Memory B cell (primary cell): ENCODE measurements at regions not wholly inside any gene's neighbourhood (a gene's known extent, or its start where the extent isn't known, plus 50 kb on each side); places are given as distances from the start of the nearest gene placed in this dataset.

ENCODE experiments used
- ATAC-seq: fragments of 150-1000 bp; cut with Tn5 transposase; 2 replicates; pipeline ENCODE4 v1.10.0; 2021; ENCODE audit warnings: low read depth, mild to moderate bottlenecking, moderate library complexity
- DNase-seq, 2 donors: peaks; one replicate each; pipeline ENCODE4 v3.0.0; 2022; ENCODE audit warnings: low spot score in 2 of 2
- H3K27ac Mint-ChIP-seq: one replicate; pipeline ENCODE4 v1.8.0; 2022; ENCODE audit warnings: mild to moderate bottlenecking, moderate library complexity, mixed read lengths
- H3K27me3 Mint-ChIP-seq: one replicate; pipeline ENCODE4 v1.8.0; 2022; ENCODE audit warnings: mixed read lengths
- H3K36me3 Mint-ChIP-seq: one replicate; pipeline ENCODE4 v1.8.0; 2022; ENCODE audit warnings: mild to moderate bottlenecking, mixed read lengths
- H3K4me1 Mint-ChIP-seq: one replicate; pipeline ENCODE4 v1.8.0; 2022; ENCODE audit warnings: mixed read lengths
- H3K4me3 Mint-ChIP-seq: one replicate; pipeline ENCODE4 v1.8.0; 2022; ENCODE audit warnings: mild to moderate bottlenecking, moderate library complexity, mixed read lengths
- H3K9me3 Mint-ChIP-seq: one replicate; pipeline ENCODE4 v1.8.0; 2022; ENCODE audit warnings: mixed read lengths

DNA sequence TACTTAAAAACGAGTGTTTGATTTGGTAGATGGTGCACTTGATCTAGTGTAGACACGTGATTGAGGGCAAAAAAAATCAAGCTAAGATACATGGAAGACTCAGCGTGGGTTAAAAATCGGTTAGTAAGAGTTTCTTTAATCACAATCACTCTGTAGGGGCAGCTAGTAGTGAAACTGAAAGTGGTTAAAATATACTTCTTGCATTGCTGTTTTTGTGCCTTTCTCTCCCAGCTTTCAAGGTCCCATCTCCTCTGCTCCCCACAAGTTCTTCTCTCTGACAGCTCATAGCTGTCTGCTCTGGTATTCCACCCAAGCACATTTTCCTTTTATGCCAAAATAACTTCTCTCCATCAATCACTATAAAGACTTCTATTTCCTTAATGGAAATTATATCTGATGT lies 1089.7 kb downstream of the EFNB2 start:
- no peak for DNase-seq
- no peaks in the 10 kb centered on the region for H3K27me3 Mint-ChIP-seq
- no peak overlapping the region for H3K4me3 Mint-ChIP-seq
- no peak for ATAC-seq
- H3K4me1 Mint-ChIP-seq = no peaks in the 10 kb centered on the region
- H3K27ac Mint-ChIP-seq = no peak overlapping the region
- H3K9me3 Mint-ChIP-seq = peaks cover 1% of the 10 kb centered on the region
- H3K36me3 Mint-ChIP-seq = no peaks in the 10 kb centered on the region

DNA sequence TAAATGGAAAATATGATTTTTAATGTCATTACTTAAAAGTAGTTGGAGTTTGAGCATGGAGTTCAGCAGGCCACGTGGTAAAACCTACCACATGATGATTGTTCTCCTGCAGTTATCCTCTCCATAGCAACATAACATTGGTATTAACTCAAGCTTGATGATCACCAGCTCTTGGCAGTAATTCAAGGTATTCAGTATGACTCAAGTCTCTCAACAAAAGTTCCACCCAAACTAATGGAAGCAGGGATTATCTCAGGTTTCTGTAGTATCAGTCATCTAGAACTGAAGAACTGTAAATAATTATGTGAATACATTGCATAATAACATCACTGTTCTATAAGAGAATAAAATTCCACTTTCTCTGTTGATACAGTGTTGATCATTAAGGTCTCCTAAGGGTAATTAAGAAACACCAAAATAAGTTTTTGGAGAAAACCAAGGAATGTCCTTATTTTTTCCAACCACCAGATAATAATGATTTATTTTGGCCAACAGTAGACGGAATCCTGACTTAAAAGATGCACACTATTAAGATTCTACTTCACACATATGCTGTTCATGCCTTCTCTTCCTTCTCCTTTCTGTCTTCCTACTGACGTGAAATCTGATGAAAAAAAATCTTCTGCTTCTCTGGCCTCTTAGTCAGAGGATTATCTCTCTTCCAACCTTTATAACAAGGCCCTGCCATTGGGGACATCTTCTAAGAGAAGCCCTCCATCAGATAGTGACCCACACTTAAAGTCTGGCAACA lies 1092.3 kb downstream of the EFNB2 start:
- Mint-ChIP-seq H3K36me3 (no peaks in the 10 kb centered on the region), H3K27ac (no peak overlapping the region), H3K9me3 (peaks cover 1% of the 10 kb centered on the region), H3K4me3 (no peak overlapping the region), H3K27me3 (no peaks in the 10 kb centered on the region), H3K4me1 (no peaks in the 10 kb centered on the region)
- no peak for ATAC-seq
- DNase-seq = no peak

DNA sequence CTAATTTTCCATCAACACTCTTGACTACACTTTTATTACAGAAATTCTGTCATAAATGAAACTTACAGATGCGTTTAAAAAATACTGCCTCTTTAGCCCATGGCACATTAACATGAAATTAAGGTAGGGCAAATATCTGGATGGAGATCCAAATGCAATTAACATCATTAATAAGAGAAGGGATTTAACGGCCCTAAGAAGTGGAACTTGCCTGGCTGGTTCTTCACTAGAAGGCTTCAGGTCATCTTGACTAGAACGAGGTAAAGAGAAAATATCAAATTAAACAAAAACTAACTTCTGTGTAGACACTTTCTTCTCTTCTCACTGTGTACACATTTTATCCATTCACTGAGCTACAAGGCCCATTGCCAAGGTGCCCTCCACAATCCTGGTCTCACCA lies 1093.4 kb downstream of the EFNB2 start:
- peaks cover 1% of the 10 kb centered on the region for H3K9me3 Mint-ChIP-seq
- H3K4me1 Mint-ChIP-seq = no peaks in the 10 kb centered on the region
- DNase-seq (no peak), ATAC-seq (no peak)
- H3K36me3 Mint-ChIP-seq = no peaks in the 10 kb centered on the region
- H3K4me3 Mint-ChIP-seq = no peak overlapping the region
- no peak overlapping the region for H3K27ac Mint-ChIP-seq
- no peaks in the 10 kb centered on the region for H3K27me3 Mint-ChIP-seq

DNA sequence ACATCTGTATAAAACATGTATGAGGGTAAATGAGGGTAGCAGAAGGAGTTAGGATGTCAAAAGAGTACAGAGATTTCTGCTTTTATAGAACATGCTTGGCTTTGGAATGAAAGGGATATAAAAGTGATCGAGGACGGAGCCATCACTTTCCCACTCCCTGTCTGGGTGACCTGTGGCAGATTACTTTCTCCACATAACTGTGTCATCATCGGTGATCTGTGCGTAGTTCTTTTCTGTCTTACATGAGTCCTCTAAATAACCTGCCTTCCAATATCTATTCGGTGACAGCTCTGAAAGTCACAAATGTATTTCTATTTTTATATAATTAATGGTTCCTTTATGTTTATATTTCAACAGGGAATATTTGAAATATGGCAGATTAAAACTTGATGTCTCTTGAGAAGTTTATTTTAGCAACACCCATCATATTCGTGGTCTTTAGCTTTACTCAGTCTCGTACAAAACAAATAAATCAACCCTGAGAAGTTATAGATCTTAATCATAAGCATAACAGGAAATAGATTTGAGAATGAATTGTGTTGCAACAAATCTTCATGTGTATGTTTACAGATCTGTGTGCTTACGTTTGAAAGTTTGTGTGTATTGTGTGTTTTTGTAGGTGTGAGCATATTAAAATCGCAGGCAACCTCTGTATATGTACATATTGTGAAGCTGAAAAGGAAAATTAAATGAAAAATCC lies 1094.3 kb downstream of the EFNB2 start:
- Mint-ChIP-seq H3K4me3 (no peak overlapping the region), H3K27ac (no peak overlapping the region), H3K27me3 (no peaks in the 10 kb centered on the region), H3K4me1 (no peaks in the 10 kb centered on the region), H3K36me3 (no peaks in the 10 kb centered on the region), H3K9me3 (peaks cover 1% of the 10 kb centered on the region)
- DNase-seq = no peak
- no peak for ATAC-seq

DNA sequence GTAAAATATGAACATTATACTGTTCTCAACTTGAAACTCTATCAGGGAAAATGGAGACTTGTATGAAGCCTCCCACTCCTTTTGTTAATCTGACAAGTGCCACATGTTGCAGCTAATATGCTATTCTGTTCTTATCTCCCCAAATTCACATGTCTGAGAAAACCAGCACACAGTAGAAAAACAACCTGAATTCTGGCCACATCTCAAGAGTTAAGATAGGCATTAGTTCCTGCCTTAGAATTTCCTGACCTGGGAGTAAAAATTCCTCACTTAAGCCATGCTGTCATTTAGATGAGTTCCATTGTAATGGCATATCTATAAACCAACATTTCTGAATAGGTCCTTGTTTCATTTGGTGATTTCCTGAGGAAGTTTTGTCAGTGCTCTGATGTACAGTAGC lies 1098.5 kb downstream of the EFNB2 start:
- ATAC-seq (no peak), DNase-seq (no peak)
- H3K4me1 Mint-ChIP-seq = no peaks in the 10 kb centered on the region
- no peak overlapping the region for H3K27ac Mint-ChIP-seq
- peaks cover 5% of the 10 kb centered on the region for H3K9me3 Mint-ChIP-seq
- no peak overlapping the region for H3K4me3 Mint-ChIP-seq
- no peaks in the 10 kb centered on the region for H3K36me3 Mint-ChIP-seq
- no peaks in the 10 kb centered on the region for H3K27me3 Mint-ChIP-seq

DNA sequence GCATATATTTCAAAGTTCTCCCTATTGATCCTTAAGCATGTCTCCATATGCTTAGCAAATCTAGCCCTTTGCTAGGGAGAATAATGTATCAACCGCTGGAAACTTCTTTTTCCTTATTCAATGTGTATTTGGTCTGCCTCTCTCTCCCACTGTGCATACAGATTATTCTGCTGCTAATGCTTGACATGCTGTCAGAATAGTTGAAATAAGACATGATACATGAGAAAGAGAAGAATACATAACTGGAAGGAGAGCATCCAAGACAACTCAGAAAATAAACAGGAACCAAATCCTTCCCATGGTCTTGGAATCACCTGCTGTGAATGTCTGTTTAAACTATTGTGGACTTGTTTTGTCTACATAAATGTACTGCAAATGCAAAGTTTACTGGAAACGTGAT lies 1103.0 kb downstream of the EFNB2 start:
- no peaks in the 10 kb centered on the region for H3K36me3 Mint-ChIP-seq
- no peaks in the 10 kb centered on the region for H3K27me3 Mint-ChIP-seq
- no peak for DNase-seq
- no peaks in the 10 kb centered on the region for H3K4me1 Mint-ChIP-seq
- H3K4me3 Mint-ChIP-seq = no peak overlapping the region
- H3K9me3 Mint-ChIP-seq = peaks cover 5% of the 10 kb centered on the region
- ATAC-seq = no peak
- H3K27ac Mint-ChIP-seq = no peak overlapping the region

DNA sequence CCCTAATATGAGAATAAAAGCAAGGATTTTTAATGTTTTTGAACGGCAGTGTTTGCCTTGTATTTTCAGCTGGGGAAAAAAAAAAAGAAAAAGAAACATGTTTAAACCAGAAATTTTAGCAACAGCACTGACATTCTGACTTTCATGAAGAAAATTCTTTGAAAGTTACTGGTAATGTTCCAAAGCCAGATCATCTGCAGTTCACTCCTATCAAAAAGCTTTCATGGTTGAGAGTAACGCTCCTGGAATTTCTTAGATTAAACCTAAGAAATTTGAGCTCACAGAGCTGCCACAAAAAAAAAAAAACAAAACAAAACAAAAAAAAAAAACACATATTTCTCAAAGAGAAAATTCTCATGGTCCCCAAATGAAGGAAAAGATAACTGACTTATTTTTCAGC lies 1106.7 kb downstream of the EFNB2 start:
- Mint-ChIP-seq H3K27ac (no peak overlapping the region), H3K36me3 (no peaks in the 10 kb centered on the region), H3K27me3 (no peaks in the 10 kb centered on the region), H3K4me3 (no peak overlapping the region), H3K4me1 (no peaks in the 10 kb centered on the region), H3K9me3 (no peaks in the 10 kb centered on the region)
- no peak for DNase-seq
- ATAC-seq = no peak

DNA sequence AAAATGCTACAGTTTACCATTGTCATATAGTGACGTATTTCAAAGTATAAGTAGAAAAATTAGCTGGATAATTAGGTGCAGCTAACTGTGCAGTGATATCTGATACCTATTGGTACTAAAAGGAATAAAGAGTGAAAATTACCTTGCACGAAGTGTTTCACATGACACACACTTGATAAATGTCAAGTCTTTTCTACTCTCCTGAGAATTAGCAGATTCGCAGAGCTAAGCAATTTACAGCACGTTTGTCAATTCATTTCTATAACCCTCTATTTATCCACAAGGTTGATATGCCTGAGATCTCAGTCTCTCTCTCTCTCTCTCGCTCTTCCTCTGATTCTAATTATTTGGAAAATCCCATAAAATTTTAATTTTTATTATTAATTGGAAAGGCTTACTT lies 1109.0 kb downstream of the EFNB2 start:
- DNase-seq (no peak), ATAC-seq (no peak)
- Mint-ChIP-seq H3K4me3 (no peak overlapping the region), H3K9me3 (peaks cover 1% of the 10 kb centered on the region), H3K27me3 (no peaks in the 10 kb centered on the region), H3K36me3 (no peaks in the 10 kb centered on the region), H3K27ac (no peak overlapping the region), H3K4me1 (no peaks in the 10 kb centered on the region)

DNA sequence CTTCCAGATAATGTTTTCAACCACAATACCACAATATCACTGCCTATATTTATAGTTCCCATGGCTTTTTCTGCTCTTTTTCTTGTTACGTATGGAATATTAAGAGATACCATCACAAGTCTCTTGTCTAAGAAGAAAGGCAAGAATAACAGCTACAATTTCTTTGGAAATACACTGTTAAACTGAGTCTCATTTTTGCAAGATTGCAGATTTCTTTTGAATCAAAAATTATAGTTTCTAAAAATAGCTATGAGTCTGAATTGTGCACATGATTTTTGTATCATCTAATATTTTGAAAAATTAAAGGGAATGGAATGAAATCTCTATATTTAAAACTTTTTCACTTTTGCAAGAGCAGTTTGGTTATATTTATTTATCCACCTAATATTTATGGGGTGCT lies 1120.8 kb downstream of the EFNB2 start:
- Mint-ChIP-seq H3K4me3 (no peak overlapping the region), H3K27ac (no peak overlapping the region), H3K9me3 (peaks cover 8% of the 10 kb centered on the region), H3K27me3 (peaks cover 2% of the 10 kb centered on the region), H3K36me3 (no peaks in the 10 kb centered on the region), H3K4me1 (no peaks in the 10 kb centered on the region)
- ATAC-seq (no peak), DNase-seq (no peak)

DNA sequence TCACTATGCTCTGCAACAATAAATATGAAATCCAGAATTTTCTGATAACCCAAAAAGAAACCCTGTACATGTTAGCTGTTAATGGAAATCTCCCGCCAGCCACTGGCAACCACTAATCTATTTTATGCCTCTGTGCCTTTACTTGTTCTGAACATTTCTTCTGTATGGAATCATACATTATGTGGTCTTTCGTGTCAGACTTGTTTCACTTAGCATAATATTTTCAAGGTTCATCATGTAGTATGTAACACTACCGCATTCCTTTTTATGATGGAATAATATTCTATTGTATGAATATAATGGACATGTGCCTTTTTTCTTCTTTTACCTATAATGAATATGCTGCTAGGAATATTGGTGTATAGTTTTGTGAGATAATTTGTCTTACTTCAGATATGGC lies 1123.3 kb downstream of the EFNB2 start:
- no peaks in the 10 kb centered on the region for H3K4me1 Mint-ChIP-seq
- H3K27me3 Mint-ChIP-seq = peaks cover under 1% of the 10 kb centered on the region
- H3K36me3 Mint-ChIP-seq = no peaks in the 10 kb centered on the region
- DNase-seq (no peak), ATAC-seq (no peak)
- H3K9me3 Mint-ChIP-seq = peaks cover 3% of the 10 kb centered on the region
- no peak overlapping the region for H3K27ac Mint-ChIP-seq
- H3K4me3 Mint-ChIP-seq = no peak overlapping the region

DNA sequence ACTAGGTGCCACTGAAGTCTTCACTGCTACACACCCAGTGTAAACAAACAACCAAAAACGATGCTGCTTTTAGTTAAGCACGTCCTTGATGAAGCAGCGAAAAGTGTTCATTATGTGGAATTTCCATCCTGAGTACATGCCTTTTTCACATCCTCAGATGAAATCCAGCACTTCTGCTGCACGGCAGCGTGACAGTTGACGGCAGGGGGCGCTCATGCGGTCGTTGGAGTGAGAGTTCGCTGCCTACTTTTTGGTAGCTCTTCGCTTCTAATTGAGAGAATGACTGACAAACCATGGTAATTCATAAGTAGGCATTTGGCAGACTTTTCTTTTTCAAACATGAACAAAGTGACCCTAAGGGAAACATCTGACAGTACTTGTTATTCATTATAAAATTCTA lies 1124.9 kb downstream of the EFNB2 start:
- DNase-seq (no peak), ATAC-seq (no peak)
- no peaks in the 10 kb centered on the region for H3K4me1 Mint-ChIP-seq
- peaks cover 3% of the 10 kb centered on the region for H3K9me3 Mint-ChIP-seq
- no peaks in the 10 kb centered on the region for H3K36me3 Mint-ChIP-seq
- H3K27me3 Mint-ChIP-seq = no peaks in the 10 kb centered on the region
- no peak overlapping the region for H3K4me3 Mint-ChIP-seq
- no peak overlapping the region for H3K27ac Mint-ChIP-seq

DNA sequence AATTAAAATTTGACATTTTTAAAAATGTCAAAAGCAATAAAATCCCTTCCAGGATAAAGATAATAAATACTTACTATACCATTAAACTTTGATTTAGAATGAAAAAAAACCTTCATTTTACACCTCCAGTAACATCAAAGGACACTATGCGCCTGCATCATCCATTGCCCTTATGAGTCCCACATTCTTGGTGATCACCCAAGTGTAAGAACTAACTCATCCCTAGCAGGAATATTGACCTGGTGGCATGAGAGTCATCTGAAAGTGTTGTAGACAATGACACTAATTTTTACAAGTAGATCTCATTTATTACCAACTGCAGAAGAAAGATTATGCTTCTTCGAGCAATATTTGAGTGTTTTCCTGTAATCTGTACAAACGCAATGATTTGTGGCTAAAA lies 1128.9 kb downstream of the EFNB2 start:
- no peak overlapping the region for H3K27ac Mint-ChIP-seq
- ATAC-seq (no peak), DNase-seq (no peak)

DNA sequence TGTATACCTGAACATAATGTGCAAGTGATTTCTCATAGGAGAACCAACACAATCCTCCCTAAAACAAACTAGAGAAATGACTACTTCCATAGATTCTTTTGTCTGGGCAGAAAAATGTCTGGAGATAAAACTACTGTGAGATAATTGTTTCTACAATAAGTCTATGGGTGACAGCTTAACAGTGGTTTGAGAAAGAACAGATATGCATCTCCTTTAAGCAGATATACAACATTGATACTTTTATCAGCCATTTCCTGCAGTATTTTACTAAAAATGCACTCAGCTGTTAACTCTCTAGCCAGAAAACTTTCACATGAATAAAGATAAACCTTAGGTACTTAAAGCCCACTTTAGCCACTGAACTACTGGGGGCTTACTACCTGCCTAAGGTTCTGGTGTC lies 1132.4 kb downstream of the EFNB2 start:
- no peak overlapping the region for H3K4me3 Mint-ChIP-seq
- no peaks in the 10 kb centered on the region for H3K36me3 Mint-ChIP-seq
- H3K27me3 Mint-ChIP-seq = no peaks in the 10 kb centered on the region
- peaks cover 2% of the 10 kb centered on the region for H3K9me3 Mint-ChIP-seq
- DNase-seq (no peak), ATAC-seq (no peak)
- H3K4me1 Mint-ChIP-seq = no peaks in the 10 kb centered on the region
- H3K27ac Mint-ChIP-seq = no peak overlapping the region

More for the DNA sequence above, 1128.9 kb downstream of the EFNB2 start:
- Mint-ChIP-seq H3K27me3 (no peaks in the 10 kb centered on the region), H3K4me1 (no peaks in the 10 kb centered on the region), H3K9me3 (peaks cover 2% of the 10 kb centered on the region), H3K4me3 (no peak overlapping the region), H3K36me3 (no peaks in the 10 kb centered on the region)

DNA sequence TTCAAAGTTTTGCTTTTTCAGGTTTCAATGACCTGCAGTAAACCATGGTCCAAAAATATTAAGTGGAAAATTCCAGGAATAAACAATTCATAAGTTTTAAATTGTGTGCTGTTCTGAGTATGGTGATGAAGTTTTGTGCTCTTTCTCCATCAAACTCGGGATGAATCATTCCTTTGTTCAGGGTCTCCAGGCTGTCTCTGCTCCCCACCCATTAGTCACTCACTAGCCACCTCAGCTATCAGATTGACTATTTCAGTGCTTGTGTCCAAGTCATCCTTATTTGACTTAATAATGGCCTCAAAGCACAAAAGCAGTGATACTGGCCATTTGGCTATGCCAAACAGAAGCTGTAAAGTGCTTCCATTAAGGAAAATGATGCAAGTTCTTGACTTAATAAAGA lies 1140.4 kb downstream of the EFNB2 start:
- Mint-ChIP-seq H3K4me1 (no peaks in the 10 kb centered on the region), H3K27ac (no peak overlapping the region), H3K9me3 (no peaks in the 10 kb centered on the region), H3K27me3 (no peaks in the 10 kb centered on the region), H3K36me3 (no peaks in the 10 kb centered on the region), H3K4me3 (no peak overlapping the region)
- no peak for DNase-seq
- ATAC-seq = no peak

DNA sequence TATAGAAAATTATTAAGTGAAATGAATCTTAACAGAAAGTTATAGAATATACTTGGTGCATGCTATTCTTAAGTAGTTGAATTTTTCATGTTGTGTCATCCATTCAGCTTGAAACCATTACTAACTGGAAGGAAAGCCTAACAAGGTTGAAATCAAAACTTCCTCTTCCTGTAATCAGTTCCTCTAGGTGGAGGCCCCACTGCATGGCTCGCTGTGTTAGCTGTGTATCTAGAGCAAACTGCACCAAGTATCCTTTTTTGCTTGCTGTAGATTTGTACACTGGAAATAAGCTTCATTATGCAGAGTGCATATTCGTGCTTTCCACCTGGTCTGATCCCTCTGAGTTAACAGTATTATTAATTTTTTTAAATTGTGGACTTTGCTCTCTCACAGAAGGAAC lies 1146.1 kb downstream of the EFNB2 start:
- no peak overlapping the region for H3K27ac Mint-ChIP-seq
- ATAC-seq = no peak
- no peak overlapping the region for H3K4me3 Mint-ChIP-seq
- no peaks in the 10 kb centered on the region for H3K9me3 Mint-ChIP-seq
- H3K4me1 Mint-ChIP-seq = no peaks in the 10 kb centered on the region
- H3K36me3 Mint-ChIP-seq = no peaks in the 10 kb centered on the region
- no peak for DNase-seq
- H3K27me3 Mint-ChIP-seq = no peaks in the 10 kb centered on the region
